ENCODE measurements at regions not wholly inside any gene's neighbourhood (a gene's known extent, or its start where the extent isn't known, plus 50 kb on each side); places are given as distances from the start of the nearest gene placed in this dataset.

DNA sequence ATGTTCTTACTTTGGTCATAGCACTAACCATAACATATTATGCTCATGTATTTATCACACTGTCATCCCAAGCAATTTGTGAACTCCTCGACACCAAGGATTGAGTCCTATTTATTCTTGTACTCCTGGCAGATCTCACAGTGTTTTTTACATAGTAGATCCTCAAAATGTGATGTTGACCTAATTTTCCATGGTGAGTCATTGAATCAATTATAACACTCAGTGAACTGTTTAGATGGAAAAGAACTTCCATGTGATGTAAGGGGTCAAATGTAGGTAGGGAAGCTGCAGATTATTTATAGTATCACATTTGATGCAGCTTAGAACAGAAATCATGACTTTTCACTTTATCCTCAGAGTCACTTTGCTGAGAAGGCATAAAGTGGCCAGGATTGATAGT lies 281.9 kb upstream of the ADAMTS5 start:
- CTCF ChIA-PET (ENCODE audit: low intra/inter-chr PET ratio): no interaction called here
- H3K27me3 ChIP-seq (ENCODE audit: control insufficient read depth in 2 of 2, insufficient read depth in 2 of 2, low read length in 2 of 2): no peaks in the 10 kb centered on the region
- in situ Hi-C loops (cut with MboI): no loop called here
- FAIRE-seq (no peak), DNase-seq (ENCODE audit: extremely low read depth in 1 of 4, low spot score in 3 of 4) (no peak), ATAC-seq (no peak)
- H3K9me1 ChIP-seq (ENCODE audit: control insufficient read depth, insufficient read depth, low read length): no peaks in the 10 kb centered on the region
- H3K9me3 ChIP-seq (replicated peaks; ENCODE audit: control insufficient read depth, insufficient read depth, low read depth, low read length): no peaks in the 10 kb centered on the region
- H3K4me1 ChIP-seq (replicated peaks in 1 of 2; ENCODE audit: control insufficient read depth in 2 of 2, insufficient read depth in 2 of 2, low read length in 2 of 2): no peaks in the 10 kb centered on the region
- intact Hi-C loops (cut with micrococcal nuclease): no loop called here
- TF ChIP-seq, protein P1, sequence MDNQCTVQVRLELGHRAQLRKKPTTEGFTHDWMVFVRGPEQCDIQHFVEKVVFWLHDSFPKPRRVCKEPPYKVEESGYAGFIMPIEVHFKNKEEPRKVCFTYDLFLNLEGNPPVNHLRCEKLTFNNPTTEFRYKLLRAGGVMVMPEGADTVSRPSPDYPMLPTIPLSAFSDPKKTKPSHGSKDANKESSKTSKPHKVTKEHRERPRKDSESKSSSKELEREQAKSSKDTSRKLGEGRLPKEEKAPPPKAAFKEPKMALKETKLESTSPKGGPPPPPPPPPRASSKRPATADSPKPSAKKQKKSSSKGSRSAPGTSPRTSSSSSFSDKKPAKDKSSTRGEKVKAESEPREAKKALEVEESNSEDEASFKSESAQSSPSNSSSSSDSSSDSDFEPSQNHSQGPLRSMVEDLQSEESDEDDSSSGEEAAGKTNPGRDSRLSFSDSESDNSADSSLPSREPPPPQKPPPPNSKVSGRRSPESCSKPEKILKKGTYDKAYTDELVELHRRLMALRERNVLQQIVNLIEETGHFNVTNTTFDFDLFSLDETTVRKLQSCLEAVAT (IDR thresholded peaks at IDR 0.05): no peak
- TF ChIP-seq XRCC5 (IDR thresholded peaks at IDR 0.05; ENCODE audit: low read depth, low read length): no peak
- TF ChIP-seq HMGN3 (IDR thresholded peaks at IDR 0.05; ENCODE audit: borderline replicate concordance, extremely low read depth, insufficient read length, low read depth, low read length): no peak
- TF ChIP-seq PCBP2 (IDR thresholded peaks at IDR 0.05; ENCODE audit: low read depth, low read length, poor library complexity, severe bottlenecking): no peak
- TF ChIP-seq CSDE1 (IDR thresholded peaks at IDR 0.05): no peak
- TF ChIP-seq KAT8 (IDR thresholded peaks at IDR 0.05; ENCODE audit: low read depth): no peak
- TF ChIP-seq HDAC1 (IDR thresholded peaks at IDR 0.05): no peak
- no peak overlapping the region for H3K4me2 ChIP-seq (ENCODE audit: insufficient read depth, low read length)
- H3K79me2 ChIP-seq (ENCODE audit: control insufficient read depth, insufficient read depth, low read length): no peaks in the 10 kb centered on the region
- H3K27ac ChIP-seq (ENCODE audit: extremely low read depth, low read depth, low read length): no peak overlapping the region
- no TSS peak for BruUV-seq (replicated peaks)
- H3K9ac ChIP-seq (ENCODE audit: insufficient read depth in 1 of 2, low read depth in 2 of 2, low read length in 2 of 2): no peak overlapping the region
- no peaks in the 10 kb centered on the region for H3K36me3 ChIP-seq (ENCODE audit: control insufficient read depth, insufficient read depth, low read length)
- no peaks in the 10 kb centered on the region for H4K20me1 ChIP-seq (replicated peaks; ENCODE audit: control insufficient read depth, insufficient read depth, low read length)
- no peak overlapping the region for H3K4me3 ChIP-seq
- WGBS (ENCODE audit: insufficient coverage, low coverage, missing lambda C conversion rate): 0% methylated on average over 1 of the region's 1 CpG
- POLR2A ChIA-PET: no interaction called here
- H2AFZ ChIP-seq (ENCODE audit: low read depth, low read length): no peak overlapping the region
